HepG2 (cell line): ENCODE measurements at regions not wholly inside any gene's neighbourhood (a gene's known extent, or its start where the extent isn't known, plus 50 kb on each side); places are given as distances from the start of the nearest gene placed in this dataset.

Source experiments
- ATAC-seq: fragments of 200-7000 bp; cut with Tn5 transposase; 3 replicates; pipeline ENCODE4 v1.9.1; 2020; ENCODE audit warnings: mild to moderate bottlenecking, moderate library complexity
- BruUV-seq: library from RNA; stranded (reverse); fragments of 400-500 nt; replicated peaks from 2 replicates; lab custom pipeline; 2021; lab: Mats Ljungman, UMichigan
- CTCF ChIA-PET: fragments of 300-600 bp; formaldehyde crosslinking; extraction: SDS; loops from one replicate; lab custom pipeline; 2021; ENCODE audit warnings: low total read pairs, inconsistent platforms, low intra/inter-chr PET ratio; lab: Yijun Ruan, JAX
- POLR2A ChIA-PET: fragments of 350-600 bp; sonication (Branson Sonifier 250); formaldehyde crosslinking; loops from one replicate; lab custom pipeline; 2020; ENCODE audit warnings: antibody characterized with exemption, inconsistent platforms; lab: Yijun Ruan, JAX
- DNase-seq: peaks from one replicate; pipeline ENCODE4 v3.0.0-alpha.2; 2015; ENCODE audit warnings: low spot score
- FAIRE-seq: peaks from 3 replicates; lab custom pipeline; 2011; peaks lifted over from hg19 to GRCh38; lab: Jason Lieb, UNC
- H2AFZ ChIP-seq: one replicate; pipeline ENCODE4 v1.6.1; 2011; ENCODE audit warnings: low read length, inconsistent platforms
- H3K27ac ChIP-seq: fragments of 300-600 bp; 3 replicates; pipeline ENCODE4 v1.8.0; 2011; ENCODE audit warnings: mixed run types, mild to moderate bottlenecking, mixed read lengths, low read length, inconsistent platforms; ENCODE audit not compliant: insufficient read depth; ENCODE audit errors: extremely low read length
- H3K27me3 ChIP-seq, 2 experiments: fragments of 200-600 bp in 1 of 2; 2 replicates in 1 of 2; 3 replicates in 1 of 2; pipeline versions ENCODE4 v1.6.0 to v1.8.0; 2011; ENCODE audit warnings: low read length in 2 of 2, mild to moderate bottlenecking in 2 of 2, moderate library complexity in 2 of 2, inconsistent platforms in 1 of 2; ENCODE audit not compliant: insufficient read depth in 2 of 2, control insufficient read depth in 1 of 2
- H3K36me3 ChIP-seq, 2 experiments: fragments of 200-600 bp in 1 of 2; replicated peaks in 1 of 2; 2 replicates in 1 of 2; 3 replicates in 1 of 2; pipeline versions ENCODE4 v1.5.1 to v1.8.0; 2011; ENCODE audit warnings: low read length in 2 of 2, inconsistent platforms in 1 of 2; ENCODE audit not compliant: insufficient read depth in 2 of 2, control insufficient read depth in 1 of 2
- H3K4me1 ChIP-seq: 2 replicates; pipeline ENCODE4 v1.5.1; 2012; ENCODE audit warnings: low read length, inconsistent platforms; ENCODE audit not compliant: insufficient read depth
- H3K4me2 ChIP-seq: 2 replicates; pipeline ENCODE4 v1.6.0; 2011; ENCODE audit warnings: low read depth, low read length, inconsistent platforms
- H3K4me3 ChIP-seq, 3 experiments: fragments of 200-600 bp in 1 of 3; sonication (generic), shearing (Covaris generic) in 1 of 3; replicated peaks in 1 of 3; 2 replicates each; pipeline ENCODE4 v1.5.1; 2011 to 2016; ENCODE audit warnings: low read length in 3 of 3, inconsistent platforms in 2 of 3, low read depth in 2 of 3, mild to moderate bottlenecking in 2 of 3, control low read depth in 1 of 3, mixed read lengths in 1 of 3; ENCODE audit not compliant: insufficient read depth in 1 of 3
- H3K79me2 ChIP-seq: one replicate; pipeline ENCODE4 v1.6.1; 2011; ENCODE audit warnings: low read length, inconsistent platforms; ENCODE audit not compliant: insufficient read depth
- H3K9ac ChIP-seq: 2 replicates; pipeline ENCODE4 v1.6.0; 2011; ENCODE audit warnings: mild to moderate bottlenecking, low read depth, low read length, inconsistent platforms; ENCODE audit not compliant: insufficient read depth
- H3K9me3 ChIP-seq: 2 replicates; pipeline ENCODE4 v1.5.1; 2012; ENCODE audit warnings: mild to moderate bottlenecking, low read length
- H4K20me1 ChIP-seq: 2 replicates; pipeline ENCODE4 v1.6.0; 2011; ENCODE audit warnings: inconsistent platforms, mild to moderate bottlenecking, low read length, moderate library complexity; ENCODE audit not compliant: insufficient read depth
- DPF2 ChIP-seq: sonication (generic); formaldehyde crosslinking; IDR thresholded peaks from 2 replicates; pipeline ENCODE4 v1.4.0; 2020; ENCODE audit warnings: mild to moderate bottlenecking, low read depth, missing genetic modification reagents, borderline replicate concordance
- EED ChIP-seq: sonication (generic); formaldehyde crosslinking; IDR thresholded peaks from 2 replicates; pipeline ENCODE4 v1.5.0; 2020; ENCODE audit warnings: mild to moderate bottlenecking, missing genetic modification reagents
- GMEB2 ChIP-seq: IDR thresholded peaks from 2 replicates; pipeline ENCODE4 v1.6.1; 2016; ENCODE audit warnings: missing biosample characterization, missing genetic modification reagents, low read depth
- IKZF1 ChIP-seq: fragments of 450-650 bp; IDR thresholded peaks from 2 replicates; pipeline ENCODE4 v1.7.1; 2016
- JARID2 ChIP-seq: sonication (generic); formaldehyde crosslinking; IDR thresholded peaks from 2 replicates; pipeline ENCODE4 v1.8.1; 2023; ENCODE audit warnings: missing genetic modification reagents, inconsistent platforms; ENCODE audit not compliant: insufficient replicate concordance
- KLF12 ChIP-seq: sonication (generic); formaldehyde crosslinking; IDR thresholded peaks from 2 replicates; pipeline ENCODE4 v1.4.0; 2020; ENCODE audit warnings: missing genetic modification reagents, borderline replicate concordance
- MAFF ChIP-seq: IDR thresholded peaks from 2 replicates; pipeline ENCODE4 v1.6.1; 2011; ENCODE audit warnings: low read depth, low read length, improper control_type of control experiment
- MTF2 ChIP-seq: sonication (generic); formaldehyde crosslinking; IDR thresholded peaks from 2 replicates; pipeline ENCODE4 v1.5.0; 2020; ENCODE audit warnings: missing genetic modification reagents, borderline replicate concordance
- NFKB2 ChIP-seq: sonication (generic); formaldehyde crosslinking; IDR thresholded peaks from 2 replicates; pipeline ENCODE4 v1.4.0; 2020; ENCODE audit warnings: missing genetic modification reagents, borderline replicate concordance
- PREB ChIP-seq: sonication (generic); formaldehyde crosslinking; IDR thresholded peaks from 2 replicates; pipeline ENCODE4 v1.4.0; 2020; ENCODE audit warnings: missing genetic modification reagents
- PTBP1 ChIP-seq: fragments of 200-400 bp; formaldehyde crosslinking; IDR thresholded peaks from 2 replicates; pipeline ENCODE4 v1.6.1; 2018; ENCODE audit warnings: low read length, low read depth; ENCODE audit not compliant: poor library complexity, severe bottlenecking
- RBM22 ChIP-seq: fragments of 200-400 bp; formaldehyde crosslinking; optimal IDR thresholded peaks from 2 replicates; pipeline ENCODE3; 2017; ENCODE audit warnings: mild to moderate bottlenecking, low read length, moderate library complexity
- RCOR2 ChIP-seq: IDR thresholded peaks from 2 replicates; pipeline ENCODE4 v1.6.1; 2016; ENCODE audit warnings: missing biosample characterization, missing genetic modification reagents
- SMYD3 ChIP-seq: sonication (generic); formaldehyde crosslinking; IDR thresholded peaks from 2 replicates; pipeline ENCODE4 v1.8.1; 2023; ENCODE audit warnings: mild to moderate bottlenecking, missing genetic modification reagents
- ZNF138 ChIP-seq: sonication (generic); formaldehyde crosslinking; IDR thresholded peaks from 2 replicates; pipeline ENCODE4 v1.5.0; 2020; ENCODE audit warnings: mild to moderate bottlenecking, low read depth, missing genetic modification reagents
- ZNF18 ChIP-seq: sonication (generic); formaldehyde crosslinking; IDR thresholded peaks from 2 replicates; pipeline ENCODE4 v1.8.0; 2022; ENCODE audit warnings: mild to moderate bottlenecking, missing genetic modification reagents; ENCODE audit not compliant: insufficient replicate concordance
- ZNF256 ChIP-seq: sonication (generic); formaldehyde crosslinking; conservative IDR thresholded peaks from 2 replicates; pipeline ENCODE4 v1.4.0; 2020; ENCODE audit warnings: missing genetic modification reagents
- ZNF580 ChIP-seq: IDR thresholded peaks from 2 replicates; pipeline ENCODE4 v1.6.1; 2016; ENCODE audit warnings: low read depth, borderline replicate concordance
- ZNF607 ChIP-seq: sonication (generic); formaldehyde crosslinking; IDR thresholded peaks from 2 replicates; pipeline ENCODE4 v1.5.1; 2020; ENCODE audit warnings: missing genetic modification reagents, mild to moderate bottlenecking, borderline replicate concordance
- ZNF773 ChIP-seq: sonication (generic); formaldehyde crosslinking; IDR thresholded peaks from 2 replicates; pipeline ENCODE4 v1.4.0; 2020; ENCODE audit warnings: missing genetic modification reagents, borderline replicate concordance
- WGBS: methylation state at CpG from one replicate; pipeline ENCODE4 v1.1.6; 2017; ENCODE audit warnings: low lambda C conversion rate; 5-methylcytosine and 5-hydroxymethylcytosine counted together
- in situ Hi-C: cut with HindIII; loops from 2 replicates; pipeline ENCODE4 v1.10.0; 2017; ENCODE audit warnings: low pct_unique_long_range_greater_than_20kb; ENCODE audit not compliant: extremely low pct_ligation_motif_present
- intact Hi-C: fragments of 100-400 bp; cut with micrococcal nuclease; formaldehyde crosslinking; loops from one replicate; pipeline ENCODE4 v1.10.0; 2022; ENCODE audit not compliant: unreplicated experiment

- Histone ChIP-seq H3K27me3 (peaks cover 0 to 15% of the 10 kb centered on the region in 2 experiments; a peak in 2 of 5 replicates), H3K36me3 (no peaks in the 10 kb centered on the region), H3K4me2 (no peak overlapping the region), H3K79me2 (no peaks in the 10 kb centered on the region), H3K27ac (no peak overlapping the region), H3K9me3 (no peaks in the 10 kb centered on the region), H3K4me3 (no peak overlapping the region), H2AFZ (no peak overlapping the region), H3K4me1 (no peaks in the 10 kb centered on the region), H3K9ac (no peak overlapping the region), H4K20me1 (0 out of 2 replicates have a peak, but pooled peaks cover 5% of the 10 kb centered on the region)
- TF ChIP-seq ZNF607 (no peak), PTBP1 (no peak), GMEB2 (CRISPR knock-in tag) (no peak), PREB (CRISPR knock-in tag) (no peak), ZNF773 (no peak), KLF12 (no peak), IKZF1 (no peak), SMYD3 (CRISPR knock-in tag) (no peak), RCOR2 (CRISPR knock-in tag) (no peak), ZNF256 (no peak), MTF2 (no peak), RBM22 (no peak), NFKB2 (CRISPR knock-in tag) (no peak), ZNF138 (CRISPR knock-in tag) (no peak), ZNF580 (CRISPR knock-in tag) (no peak), MAFF (no peak), DPF2 (no peak), EED (CRISPR knock-in tag) (no peak), JARID2 (CRISPR knock-in tag) (no peak), ZNF18 (CRISPR knock-in tag) (no peak)
- ChIA-PET POLR2A (no interaction called here), CTCF (no interaction called here)
- no peak for ATAC-seq
- no TSS peak for BruUV-seq
- intact Hi-C loops: no loop called here
- FAIRE-seq: no peak
- no peak for DNase-seq
- in situ Hi-C loops: no loop called here
- WGBS: 0% methylated on average over 4 of the region's 6 CpGs
These were observed 423.3 kb downstream of the GLRX3 start for GRCh38 chr10:130559547-130559880.
